ENCODE measurements at regions not wholly inside any gene's neighbourhood (a gene's known extent, or its start where the extent isn't known, plus 50 kb on each side); places are given as distances from the start of the nearest gene placed in this dataset.

GRCh38 chr2:41896186-41896846, 151.5 kb upstream of the PKDCC start:
- Histone ChIP-seq H3K36me3 (replicated peaks; ENCODE audit: control insufficient read depth, insufficient read depth, low read length) (no peaks in the 10 kb centered on the region), H3K4me3 (ENCODE audit: insufficient read depth, low read depth, low read length) (no peak overlapping the region), H3K27me3 (ENCODE audit: control insufficient read depth, insufficient read depth, low read length) (no peaks in the 10 kb centered on the region)
- no peak for DNase-seq

- no peaks in the 10 kb centered on the region for H3K36me3 ChIP-seq (replicated peaks; ENCODE audit: control insufficient read depth, insufficient read depth, low read length)
- no peak overlapping the region for H3K4me3 ChIP-seq (ENCODE audit: insufficient read depth, low read depth, low read length)
- no peak for DNase-seq
- H3K27me3 ChIP-seq (ENCODE audit: control insufficient read depth, insufficient read depth, low read length) = no peaks in the 10 kb centered on the region
Observed at GRCh38 chr2:41899189-41899588, 148.6 kb upstream of the PKDCC start.

- no peak for DNase-seq
- Histone ChIP-seq H3K27me3 (ENCODE audit: control insufficient read depth, insufficient read depth, low read length) (no peaks in the 10 kb centered on the region), H3K4me3 (ENCODE audit: insufficient read depth, low read depth, low read length) (no peak overlapping the region), H3K36me3 (replicated peaks; ENCODE audit: control insufficient read depth, insufficient read depth, low read length) (no peaks in the 10 kb centered on the region)
Observed at GRCh38 chr2:41900101-41900577, 147.7 kb upstream of the PKDCC start.

- Histone ChIP-seq H3K27me3 (ENCODE audit: control insufficient read depth, insufficient read depth, low read length) (no peaks in the 10 kb centered on the region), H3K36me3 (replicated peaks; ENCODE audit: control insufficient read depth, insufficient read depth, low read length) (no peaks in the 10 kb centered on the region), H3K4me3 (ENCODE audit: insufficient read depth, low read depth, low read length) (no peak overlapping the region)
- no peak for DNase-seq
Observed at GRCh38 chr2:41902897-41903296, 144.9 kb upstream of the PKDCC start.

GRCh38 chr2:41903474-41904135, 144.2 kb upstream of the PKDCC start:
- no peaks in the 10 kb centered on the region for H3K27me3 ChIP-seq (ENCODE audit: control insufficient read depth, insufficient read depth, low read length)
- DNase-seq = no peak
- no peaks in the 10 kb centered on the region for H3K36me3 ChIP-seq (replicated peaks; ENCODE audit: control insufficient read depth, insufficient read depth, low read length)
- H3K4me3 ChIP-seq (ENCODE audit: insufficient read depth, low read depth, low read length) = no peak overlapping the region

GRCh38 chr2:41904459-41904858, 143.4 kb upstream of the PKDCC start:
- no peaks in the 10 kb centered on the region for H3K27me3 ChIP-seq (ENCODE audit: control insufficient read depth, insufficient read depth, low read length)
- H3K36me3 ChIP-seq (replicated peaks; ENCODE audit: control insufficient read depth, insufficient read depth, low read length) = no peaks in the 10 kb centered on the region
- no peak overlapping the region for H3K4me3 ChIP-seq (ENCODE audit: insufficient read depth, low read depth, low read length)
- DNase-seq = no peak

GRCh38 chr2:41905597-41906337, 142.1 kb upstream of the PKDCC start:
- Histone ChIP-seq H3K36me3 (replicated peaks; ENCODE audit: control insufficient read depth, insufficient read depth, low read length) (no peaks in the 10 kb centered on the region), H3K27me3 (ENCODE audit: control insufficient read depth, insufficient read depth, low read length) (no peaks in the 10 kb centered on the region), H3K4me3 (ENCODE audit: insufficient read depth, low read depth, low read length) (no peak overlapping the region)
- DNase-seq = no peak

- no peaks in the 10 kb centered on the region for H3K36me3 ChIP-seq (replicated peaks; ENCODE audit: control insufficient read depth, insufficient read depth, low read length)
- DNase-seq = no peak
Observed at GRCh38 chr2:41906338-41906725, 141.5 kb upstream of the PKDCC start.

GRCh38 chr2:41907141-41907540, 140.7 kb upstream of the PKDCC start:
- no peaks in the 10 kb centered on the region for H3K27me3 ChIP-seq (ENCODE audit: control insufficient read depth, insufficient read depth, low read length)
- H3K4me3 ChIP-seq (ENCODE audit: insufficient read depth, low read depth, low read length) = no peak overlapping the region
- no peak for DNase-seq
- no peaks in the 10 kb centered on the region for H3K36me3 ChIP-seq (replicated peaks; ENCODE audit: control insufficient read depth, insufficient read depth, low read length)

More at GRCh38 chr2:41906338-41906725, 141.5 kb upstream of the PKDCC start:
- Histone ChIP-seq H3K4me3 (ENCODE audit: insufficient read depth, low read depth, low read length) (no peak overlapping the region), H3K27me3 (ENCODE audit: control insufficient read depth, insufficient read depth, low read length) (no peaks in the 10 kb centered on the region)

GRCh38 chr2:41907771-41908207, 140.0 kb upstream of the PKDCC start:
- Histone ChIP-seq H3K36me3 (replicated peaks; ENCODE audit: control insufficient read depth, insufficient read depth, low read length) (no peaks in the 10 kb centered on the region), H3K4me3 (ENCODE audit: insufficient read depth, low read depth, low read length) (no peak overlapping the region), H3K27me3 (ENCODE audit: control insufficient read depth, insufficient read depth, low read length) (no peaks in the 10 kb centered on the region)
- DNase-seq = no peak

- Histone ChIP-seq H3K27me3 (ENCODE audit: control insufficient read depth, insufficient read depth, low read length) (no peaks in the 10 kb centered on the region), H3K36me3 (replicated peaks; ENCODE audit: control insufficient read depth, insufficient read depth, low read length) (no peaks in the 10 kb centered on the region), H3K4me3 (ENCODE audit: insufficient read depth, low read depth, low read length) (no peak overlapping the region)
- DNase-seq = no peak
Observed at GRCh38 chr2:41908349-41908748, 139.5 kb upstream of the PKDCC start.

GRCh38 chr2:41909584-41909983, 138.2 kb upstream of the PKDCC start:
- Histone ChIP-seq H3K4me3 (ENCODE audit: insufficient read depth, low read depth, low read length) (no peak overlapping the region), H3K27me3 (ENCODE audit: control insufficient read depth, insufficient read depth, low read length) (no peaks in the 10 kb centered on the region), H3K36me3 (replicated peaks; ENCODE audit: control insufficient read depth, insufficient read depth, low read length) (no peaks in the 10 kb centered on the region)
- no peak for DNase-seq

- Histone ChIP-seq H3K27me3 (ENCODE audit: control insufficient read depth, insufficient read depth, low read length) (no peaks in the 10 kb centered on the region), H3K4me3 (ENCODE audit: insufficient read depth, low read depth, low read length) (no peak overlapping the region), H3K36me3 (replicated peaks; ENCODE audit: control insufficient read depth, insufficient read depth, low read length) (no peaks in the 10 kb centered on the region)
- DNase-seq = no peak
Observed at GRCh38 chr2:41910126-41910525, 137.7 kb upstream of the PKDCC start.

GRCh38 chr2:41911033-41911432, 136.8 kb upstream of the PKDCC start:
- no peaks in the 10 kb centered on the region for H3K27me3 ChIP-seq (ENCODE audit: control insufficient read depth, insufficient read depth, low read length)
- no peaks in the 10 kb centered on the region for H3K36me3 ChIP-seq (replicated peaks; ENCODE audit: control insufficient read depth, insufficient read depth, low read length)
- H3K4me3 ChIP-seq (ENCODE audit: insufficient read depth, low read depth, low read length) = no peak overlapping the region
- no peak for DNase-seq

GRCh38 chr2:41912337-41912736, 135.5 kb upstream of the PKDCC start:
- H3K36me3 ChIP-seq (replicated peaks; ENCODE audit: control insufficient read depth, insufficient read depth, low read length) = no peaks in the 10 kb centered on the region
- H3K4me3 ChIP-seq (ENCODE audit: insufficient read depth, low read depth, low read length) = no peak overlapping the region
- no peak for DNase-seq
- H3K27me3 ChIP-seq (ENCODE audit: control insufficient read depth, insufficient read depth, low read length) = no peaks in the 10 kb centered on the region
